ENCODE measurements at regions not wholly inside any gene's neighbourhood (a gene's known extent, or its start where the extent isn't known, plus 50 kb on each side); places are given as distances from the start of the nearest gene placed in this dataset.

DNA sequence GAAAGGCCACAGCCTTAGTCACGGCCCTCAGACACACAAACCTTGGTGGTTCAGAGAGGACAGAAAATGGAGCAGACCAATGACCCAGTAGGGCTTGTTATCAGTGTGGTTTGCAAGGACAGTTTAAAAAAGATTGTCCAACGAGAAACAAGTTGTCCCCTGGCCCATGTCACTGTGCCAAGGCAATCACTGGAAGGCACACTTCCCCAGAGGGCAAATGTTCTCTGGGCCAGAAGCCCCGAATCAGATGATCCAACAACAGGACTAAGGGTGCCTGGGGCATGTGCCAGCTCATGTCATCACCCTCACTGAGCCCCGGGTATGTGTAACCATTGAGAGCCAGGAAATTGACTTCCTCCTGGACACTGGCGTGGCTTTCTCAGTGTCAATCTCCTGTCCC lies 950.1 kb upstream of the CTNND2 start:
- no peak for DNase-seq

GRCh38 chr5:12851761-12852160 lies 947.5 kb upstream of the CTNND2 start:
- no peak for DNase-seq

DNA sequence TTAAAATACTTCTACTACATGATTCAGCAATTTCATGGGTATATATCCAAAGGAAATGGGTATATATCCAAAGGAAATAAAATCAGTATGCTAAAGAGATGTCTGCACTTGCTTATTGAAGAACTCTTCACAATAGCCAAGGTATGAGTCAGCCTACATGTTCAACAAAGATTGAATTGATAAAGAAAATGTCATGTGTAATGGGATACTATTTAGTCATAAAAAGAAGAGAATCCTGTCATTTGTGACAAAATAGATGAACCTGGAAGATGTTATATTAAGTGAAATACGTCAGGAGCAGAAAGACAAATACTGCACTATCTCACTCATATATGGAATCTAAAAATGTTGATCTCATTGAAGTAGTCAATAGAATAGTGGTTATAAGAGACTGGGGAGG lies 944.5 kb upstream of the CTNND2 start:
- DNase-seq, result no peak

DNA sequence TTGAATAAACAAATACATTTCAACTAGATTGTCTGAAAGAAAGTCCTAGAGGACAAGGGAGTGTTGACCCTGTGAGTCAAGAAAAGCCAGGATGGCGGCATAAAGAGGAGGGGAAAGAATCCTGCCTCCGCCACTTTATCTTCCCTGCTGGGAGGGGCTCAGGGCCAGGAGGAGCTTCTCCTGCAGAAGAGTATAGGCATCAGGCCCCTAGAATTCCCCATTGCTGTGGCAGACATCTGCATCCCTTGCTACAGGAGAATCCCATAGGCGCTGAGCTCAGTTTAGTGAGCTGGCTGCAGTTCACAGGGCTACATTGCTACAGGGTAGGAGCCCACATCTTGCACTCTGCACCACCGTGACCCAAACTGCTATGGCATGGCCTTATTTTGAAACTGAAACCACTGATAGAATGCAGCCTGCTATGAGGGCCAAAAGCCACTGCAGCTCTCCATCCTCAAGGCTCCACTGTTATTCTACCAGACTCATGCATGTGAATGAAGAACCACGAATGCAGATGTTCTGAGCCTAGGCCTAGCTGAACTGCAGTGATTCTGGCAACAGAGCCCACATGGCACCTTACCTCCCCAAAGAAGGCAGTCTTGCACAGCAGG lies 941.4 kb upstream of the CTNND2 start:
- DNase-seq, result no peak

DNA sequence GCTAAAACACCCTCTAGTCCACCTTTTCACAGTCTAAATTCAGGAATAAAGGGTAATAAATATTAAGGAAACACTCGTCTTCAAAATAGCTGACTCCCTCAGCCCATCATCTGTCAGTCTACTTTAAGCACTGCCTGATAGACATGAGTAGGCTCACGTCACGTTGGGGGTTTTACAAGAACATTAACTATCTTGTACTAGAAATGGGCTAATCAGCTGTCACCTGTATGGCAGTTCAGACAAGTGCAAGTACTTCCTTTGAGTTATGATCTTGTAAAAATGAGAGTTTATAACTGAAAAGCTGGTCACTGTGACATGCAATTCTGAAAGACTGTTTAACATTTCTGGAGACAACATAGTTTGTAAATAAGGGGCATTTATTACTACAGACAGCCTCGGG lies 936.7 kb upstream of the CTNND2 start:
- no peak for DNase-seq

GRCh38 chr5:12837592-12837991 lies 933.3 kb upstream of the CTNND2 start:
- DNase-seq, result no peak

- no peak for DNase-seq
Measured at GRCh38 chr5:12825163-12825562, 920.9 kb upstream of the CTNND2 start.

- DNase-seq, result no peak
Measured at GRCh38 chr5:12805165-12805698, 901.0 kb upstream of the CTNND2 start.

- no peak for DNase-seq
Measured at GRCh38 chr5:12799165-12799564, 894.9 kb upstream of the CTNND2 start.

DNA sequence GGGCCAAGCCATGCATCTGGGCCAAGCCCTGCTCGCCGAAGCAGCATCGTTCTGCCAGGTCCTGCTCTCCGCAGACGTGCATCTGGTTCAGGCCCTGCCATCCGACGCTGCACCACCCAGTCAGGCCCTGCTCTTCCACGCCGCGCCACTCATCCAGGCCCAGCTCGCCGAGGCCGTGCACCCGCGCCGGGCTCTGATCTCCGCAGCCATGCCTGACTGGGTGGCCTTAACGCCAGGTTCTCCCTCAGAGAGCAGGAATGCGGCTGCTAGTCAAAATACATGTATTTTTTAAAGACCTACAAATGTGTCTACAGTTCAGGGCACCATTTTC lies 891.1 kb upstream of the CTNND2 start:
- no peak for DNase-seq

DNA sequence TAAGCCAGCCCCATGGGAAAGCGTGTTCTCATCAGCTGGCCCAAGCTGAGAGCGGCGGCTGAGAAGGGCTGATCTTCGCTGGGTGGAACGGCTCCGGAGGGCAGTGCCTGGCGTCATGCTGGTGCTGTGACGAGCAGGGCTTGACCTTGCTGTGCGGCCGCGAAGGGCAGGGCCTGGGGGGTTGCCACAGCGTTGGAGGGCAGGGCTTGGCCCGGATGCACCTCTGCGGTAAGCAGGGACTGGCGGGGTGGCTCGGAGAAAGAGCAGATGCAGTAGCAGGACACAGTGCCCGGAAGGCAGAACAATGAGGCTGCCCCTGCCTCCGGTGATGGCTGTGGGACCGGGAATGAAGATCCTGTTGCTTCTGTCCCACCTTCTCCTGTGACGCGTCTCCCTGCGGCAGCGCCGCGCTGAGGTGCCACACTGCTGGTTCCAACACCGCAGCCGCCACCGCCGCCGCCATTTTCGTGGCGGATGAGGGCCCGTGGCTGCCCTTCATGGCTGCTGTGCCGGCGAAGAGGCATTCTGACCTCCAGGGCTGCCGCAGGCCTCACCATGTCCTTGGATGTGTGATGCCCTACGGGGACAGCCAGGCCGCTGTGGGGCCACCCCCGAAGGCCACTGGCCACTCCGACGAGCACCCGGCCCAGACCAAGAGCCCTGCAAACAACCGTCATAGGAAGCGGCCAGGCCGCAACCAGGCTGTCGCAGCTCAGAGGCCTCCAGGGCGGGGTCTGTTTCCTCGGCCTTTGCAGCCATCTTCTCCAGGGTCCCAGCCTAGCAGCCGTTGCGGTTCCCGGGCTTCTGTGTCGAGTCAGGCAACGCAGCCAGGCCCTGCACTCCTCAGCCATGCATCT lies 890.5 kb upstream of the CTNND2 start:
- DNase-seq, result no peak

DNA sequence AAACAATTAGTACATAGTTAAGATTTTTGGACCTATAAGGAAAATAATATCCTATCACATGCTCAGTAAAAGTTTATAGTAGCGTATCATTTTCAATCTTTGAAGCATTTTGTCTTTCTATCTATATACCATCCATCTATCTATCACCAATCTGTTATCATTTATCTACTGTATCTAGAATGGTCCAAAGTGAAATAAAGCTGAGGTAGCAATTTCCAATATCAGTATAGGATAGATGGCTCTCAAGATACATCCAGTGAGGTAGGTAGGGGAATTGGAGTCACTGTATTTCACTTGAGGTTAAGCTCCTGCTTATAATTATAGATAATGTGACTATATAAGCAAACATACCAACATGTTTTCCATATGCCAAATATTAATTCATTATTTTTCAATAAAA lies 889.1 kb upstream of the CTNND2 start:
- DNase-seq, result no peak

DNA sequence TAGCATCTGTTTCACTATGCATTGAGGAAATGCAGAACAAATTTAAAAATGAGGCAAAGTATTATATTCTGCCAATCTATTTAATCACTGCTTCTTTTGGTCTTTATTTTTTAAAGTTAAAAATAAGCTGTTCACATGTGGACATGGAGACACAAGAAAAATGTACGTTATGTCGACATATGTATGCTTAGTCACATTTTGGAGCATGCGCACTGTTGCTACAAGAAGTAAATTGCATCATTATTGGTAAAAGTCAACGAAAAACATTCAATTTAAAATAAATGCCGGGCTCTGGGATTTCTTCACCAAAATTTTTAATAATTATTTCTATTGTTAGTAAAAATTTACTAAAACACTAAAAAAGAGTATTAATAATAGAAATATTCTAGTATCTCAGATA lies 876.3 kb upstream of the CTNND2 start:
- DNase-seq, result no peak

DNA sequence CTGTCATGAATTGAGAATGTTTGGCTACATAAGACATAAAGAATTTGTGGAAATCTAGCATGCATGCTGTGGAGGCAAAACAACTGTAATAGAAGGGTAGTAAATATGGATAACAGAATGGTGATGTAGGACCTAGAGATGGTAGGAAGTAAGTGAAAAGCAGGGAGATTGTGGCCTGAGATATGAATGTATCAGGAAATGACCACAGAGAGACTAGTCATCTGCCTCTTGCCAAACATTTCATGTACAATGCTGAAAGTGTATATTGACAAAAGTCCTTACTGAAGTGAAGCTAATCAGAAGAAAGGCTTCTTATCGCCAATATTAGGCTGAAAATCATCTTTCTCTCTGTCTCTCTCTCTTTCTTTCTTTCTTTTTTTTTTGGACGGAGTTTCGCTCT lies 873.1 kb upstream of the CTNND2 start:
- no peak for DNase-seq

- DNase-seq, result no peak
Measured at GRCh38 chr5:12772276-12772675, 868.0 kb upstream of the CTNND2 start.

DNA sequence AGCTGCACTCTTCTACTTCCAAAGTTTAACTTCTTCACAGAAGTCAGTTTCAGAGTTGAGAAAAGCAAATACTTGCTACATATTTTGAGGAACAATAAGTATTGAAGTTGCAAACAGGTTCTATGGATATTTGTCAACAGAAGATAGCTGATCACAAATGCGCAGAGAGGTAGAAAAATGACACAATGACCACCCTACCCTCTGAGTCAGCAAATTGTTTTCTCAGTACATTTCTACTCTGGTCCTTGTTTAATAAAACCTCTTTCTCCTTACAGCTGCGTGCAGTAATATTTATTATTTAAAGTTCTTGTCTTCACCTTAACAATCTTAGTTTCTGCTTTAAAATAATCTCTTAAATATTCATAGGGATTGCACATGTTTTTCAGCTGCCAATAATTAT lies 855.1 kb upstream of the CTNND2 start:
- no peak for DNase-seq

GRCh38 chr5:12757035-12757434 lies 852.8 kb upstream of the CTNND2 start:
- no peak for DNase-seq

DNA sequence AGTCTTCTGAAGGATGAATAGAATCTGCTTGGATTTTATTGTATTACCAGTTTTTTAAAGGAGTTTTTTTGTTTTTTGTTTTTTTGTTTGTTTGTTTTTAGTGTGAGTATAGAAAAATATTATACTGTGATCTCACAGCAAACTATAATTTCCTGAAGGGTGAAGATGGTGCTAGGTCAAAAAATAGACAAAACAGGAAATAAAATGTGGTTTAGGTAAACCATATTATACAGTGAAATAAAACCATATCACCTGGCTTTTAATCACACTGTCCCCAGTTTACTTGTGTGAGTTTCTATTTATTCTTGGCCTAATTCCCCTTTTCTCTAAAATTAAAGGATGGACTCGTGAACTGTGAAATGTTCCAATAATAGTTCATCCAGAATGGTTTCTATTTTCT lies 841.3 kb upstream of the CTNND2 start:
- DNase-seq, result no peak

DNA sequence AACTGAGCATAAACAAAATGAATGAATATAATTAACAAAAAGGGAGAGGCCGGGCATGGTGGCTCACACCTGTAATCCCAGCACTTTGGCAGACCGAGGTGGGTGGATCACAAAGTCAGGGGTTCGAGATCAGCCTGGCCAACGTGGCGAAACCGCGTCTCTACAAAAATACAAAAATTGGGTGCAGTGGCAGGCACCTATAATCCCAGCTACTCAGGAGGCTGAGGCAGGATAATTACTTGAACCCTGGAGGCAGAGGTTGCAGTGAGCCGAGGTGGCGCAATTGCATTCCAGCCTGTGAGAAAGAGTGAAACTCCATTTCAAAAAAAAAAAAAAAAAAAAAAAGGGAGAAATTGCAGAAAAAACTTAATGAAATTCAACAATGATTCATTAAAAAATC lies 839.3 kb upstream of the CTNND2 start:
- no peak for DNase-seq

- no peak for DNase-seq
Measured at GRCh38 chr5:12730354-12730753, 826.1 kb upstream of the CTNND2 start.

GRCh38 chr5:12716664-12717063 lies 812.4 kb upstream of the CTNND2 start:
- no peak for DNase-seq

DNA sequence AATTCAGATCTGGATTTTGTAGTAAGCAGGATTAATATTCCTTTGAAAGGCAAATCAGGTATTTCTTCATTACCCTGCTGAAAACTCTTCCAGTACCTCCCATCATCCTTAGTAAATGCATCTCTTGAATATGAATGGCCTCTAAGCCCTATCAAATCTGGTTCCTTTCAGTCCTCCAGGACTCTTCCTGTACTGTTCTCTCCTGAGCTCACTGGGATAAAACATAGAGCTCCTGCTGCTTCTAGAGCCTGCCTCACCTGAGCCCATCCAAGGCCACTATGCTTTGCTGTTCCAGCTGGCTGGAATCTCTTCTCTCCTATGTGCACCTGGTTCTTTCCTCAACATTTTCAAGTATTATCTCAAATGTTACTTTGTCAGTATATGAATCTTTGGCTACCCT lies 803.3 kb upstream of the CTNND2 start:
- no peak for DNase-seq

DNA sequence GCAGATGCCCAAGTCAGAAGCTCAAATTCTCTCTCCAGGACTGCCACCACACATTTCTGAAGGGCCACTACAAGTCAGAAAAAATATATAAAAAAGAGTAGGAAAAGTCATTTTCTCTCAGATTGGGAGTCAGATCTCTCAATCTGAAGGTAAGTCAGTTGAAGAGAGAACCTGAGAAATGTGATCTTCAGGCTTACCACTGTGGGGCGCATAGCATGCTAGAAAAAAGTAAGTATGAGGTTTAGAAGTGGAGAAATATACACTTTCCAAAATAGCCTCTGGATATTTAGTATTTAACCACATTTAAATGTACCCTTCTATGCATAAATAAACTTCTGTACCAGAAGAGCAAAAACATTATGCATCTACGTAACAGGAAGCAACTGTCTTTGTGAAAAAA lies 800.7 kb upstream of the CTNND2 start:
- DNase-seq, result no peak

DNA sequence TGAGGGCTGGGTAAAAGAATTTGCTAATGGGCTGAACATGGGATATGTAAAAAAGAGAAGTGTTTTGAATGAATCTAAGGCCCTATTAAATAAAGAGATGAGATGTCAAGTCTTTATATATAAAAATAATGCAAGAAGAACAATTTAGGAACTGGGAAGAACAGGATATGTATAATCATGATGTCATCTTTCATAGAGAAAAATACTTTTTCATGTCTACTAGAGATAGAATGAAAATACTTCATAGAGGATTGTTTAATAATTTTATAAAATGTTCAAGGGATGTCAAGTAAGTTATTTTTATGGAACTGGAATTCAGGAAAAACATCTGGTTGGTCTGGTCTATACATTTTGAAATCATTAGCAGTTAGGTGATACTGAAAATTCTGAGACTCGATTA lies 799.0 kb upstream of the CTNND2 start:
- no peak for DNase-seq

DNA sequence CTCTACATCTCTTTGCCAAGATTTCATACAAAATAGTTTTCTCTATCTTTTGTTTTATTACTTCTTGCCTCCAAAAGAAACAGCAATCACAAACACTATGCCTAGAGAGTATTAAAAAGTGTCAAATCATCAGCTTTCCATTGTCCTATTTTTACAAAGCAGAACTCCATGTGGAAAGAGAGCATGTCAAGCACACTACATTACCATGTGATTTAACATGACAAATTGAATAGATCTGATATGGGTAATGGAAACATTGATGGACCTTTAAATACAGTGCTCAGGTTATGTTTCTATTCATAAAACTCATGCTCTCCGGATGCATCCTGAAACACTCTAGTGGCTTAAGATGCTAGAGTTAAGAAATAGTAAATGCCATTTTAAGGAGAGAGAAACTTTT lies 791.4 kb upstream of the CTNND2 start:
- no peak for DNase-seq
